SK-N-SH treated with all-trans-retinoic acid at 6 μM for 48 hours (cell line): ENCODE measurements at regions not wholly inside any gene's neighbourhood (a gene's known extent, or its start where the extent isn't known, plus 50 kb on each side); places are given as distances from the start of the nearest gene placed in this dataset.
A peak's percentile ranks its signal among the peaks of the same experiment; 100 is the strongest.

Experiments
- ATAC-seq: fragments of 200-7000 bp; cut with Tn5 transposase; 3 replicates; pipeline ENCODE4 v1.9.1; 2020; ENCODE audit warnings: mild to moderate bottlenecking, moderate library complexity
- CSDC2 ChIP-seq: fragments of 250-450 bp; sonication (Bioruptor Pico); IDR thresholded peaks from 2 replicates; pipeline ENCODE4 v1.5.0; 2020; ENCODE audit warnings: mild to moderate bottlenecking, moderate library complexity
- CSRNP3 ChIP-seq: fragments of 250-450 bp; sonication (Bioruptor Pico); IDR thresholded peaks from 2 replicates; pipeline ENCODE4 v1.5.1; 2021; ENCODE audit warnings: mild to moderate bottlenecking, moderate library complexity
- ESRRG ChIP-seq: fragments of 250-450 bp; sonication (Bioruptor Pico); IDR thresholded peaks from 2 replicates; pipeline ENCODE4 v1.6.1; 2021; ENCODE audit warnings: mild to moderate bottlenecking
- GLIS3 ChIP-seq: fragments of 250-450 bp; sonication (Bioruptor Pico); IDR thresholded peaks from 2 replicates; pipeline ENCODE4 v1.5.0; 2020; ENCODE audit warnings: mild to moderate bottlenecking, moderate library complexity
- ISL1 ChIP-seq: fragments of 250-450 bp; sonication (Bioruptor Pico); IDR thresholded peaks from 2 replicates; pipeline ENCODE4 v2.1.2; 2022; ENCODE audit warnings: mild to moderate bottlenecking, moderate library complexity
- OSR1 ChIP-seq: fragments of 250-450 bp; sonication (Bioruptor Pico); IDR thresholded peaks from 2 replicates; pipeline ENCODE4 v1.8.0; 2022; ENCODE audit warnings: moderate library complexity, mild to moderate bottlenecking, inconsistent platforms
- PATZ1 ChIP-seq: fragments of 250-450 bp; sonication (Bioruptor Pico); IDR thresholded peaks from 2 replicates; pipeline ENCODE4 v1.8.0; 2020; ENCODE audit warnings: mild to moderate bottlenecking, moderate library complexity, borderline replicate concordance
- POU6F1 ChIP-seq: fragments of 250-450 bp; sonication (Bioruptor Pico); IDR thresholded peaks from 2 replicates; pipeline ENCODE4 v1.8.0; 2021; ENCODE audit warnings: low read depth, mild to moderate bottlenecking, moderate library complexity, borderline replicate concordance
- PPARA ChIP-seq: fragments of 250-450 bp; sonication (Bioruptor Pico); IDR thresholded peaks from 2 replicates; pipeline ENCODE4 v1.5.0; 2020; ENCODE audit warnings: mild to moderate bottlenecking, borderline replicate concordance
- RARB ChIP-seq: fragments of 250-450 bp; sonication (Bioruptor Pico); IDR thresholded peaks from 2 replicates; pipeline ENCODE4 v1.8.0; 2021; ENCODE audit warnings: mild to moderate bottlenecking, moderate library complexity
- SNAI2 ChIP-seq: fragments of 250-450 bp; sonication (Bioruptor Pico); IDR thresholded peaks from 2 replicates; pipeline ENCODE4 v1.5.0; 2020; ENCODE audit warnings: mild to moderate bottlenecking, moderate library complexity
- TCF4 ChIP-seq: fragments of 250-450 bp; sonication (Bioruptor Pico); IDR thresholded peaks from 2 replicates; pipeline ENCODE4 v1.8.0; 2021; ENCODE audit warnings: mild to moderate bottlenecking, moderate library complexity, borderline replicate concordance
- TOX ChIP-seq: fragments of 250-450 bp; sonication (Bioruptor Pico); IDR thresholded peaks from 2 replicates; pipeline ENCODE4 v1.8.0; 2021; ENCODE audit warnings: mild to moderate bottlenecking, moderate library complexity, borderline replicate concordance
- ZC3H10 ChIP-seq: fragments of 250-450 bp; sonication (Bioruptor Pico); IDR thresholded peaks from 2 replicates; pipeline ENCODE4 v1.5.1; 2021; ENCODE audit warnings: mild to moderate bottlenecking, moderate library complexity
- ZFP3 ChIP-seq: fragments of 250-450 bp; sonication (Bioruptor Pico); IDR thresholded peaks from 2 replicates; pipeline ENCODE4 v1.5.0; 2020; ENCODE audit warnings: mild to moderate bottlenecking, moderate library complexity
- ZNF565 ChIP-seq: fragments of 450-650 bp; formaldehyde crosslinking; conservative IDR thresholded peaks from 2 replicates; pipeline ENCODE4 v1.5.0; 2020; ENCODE audit warnings: low read depth, mild to moderate bottlenecking, moderate library complexity
- ZNF70 ChIP-seq: fragments of 450-650 bp; formaldehyde crosslinking; IDR thresholded peaks from 2 replicates; pipeline ENCODE4 v1.5.0; 2020; ENCODE audit warnings: mild to moderate bottlenecking, moderate library complexity
- TF ChIP-seq, protein P1 (sequence below): fragments of 250-450 bp; sonication (Bioruptor Pico); IDR thresholded peaks from 2 replicates; pipeline ENCODE4 v1.5.1; 2020; ENCODE audit warnings: low read depth, mild to moderate bottlenecking, moderate library complexity
- TF ChIP-seq, protein P2 (sequence below): fragments of 250-450 bp; sonication (Bioruptor Pico); IDR thresholded peaks from 2 replicates; pipeline ENCODE4 v1.5.0; 2020; ENCODE audit warnings: mild to moderate bottlenecking, moderate library complexity

- no peak for TF ChIP-seq ZFP3 (CRISPR knock-in tag)
- no peak for TF ChIP-seq POU6F1 (CRISPR knock-in tag)
- TF ChIP-seq ZC3H10 (CRISPR knock-in tag) = no peak
- TF ChIP-seq ESRRG (CRISPR knock-in tag) = no peak
- TF ChIP-seq SNAI2 = no peak
- TF ChIP-seq, protein P1, sequence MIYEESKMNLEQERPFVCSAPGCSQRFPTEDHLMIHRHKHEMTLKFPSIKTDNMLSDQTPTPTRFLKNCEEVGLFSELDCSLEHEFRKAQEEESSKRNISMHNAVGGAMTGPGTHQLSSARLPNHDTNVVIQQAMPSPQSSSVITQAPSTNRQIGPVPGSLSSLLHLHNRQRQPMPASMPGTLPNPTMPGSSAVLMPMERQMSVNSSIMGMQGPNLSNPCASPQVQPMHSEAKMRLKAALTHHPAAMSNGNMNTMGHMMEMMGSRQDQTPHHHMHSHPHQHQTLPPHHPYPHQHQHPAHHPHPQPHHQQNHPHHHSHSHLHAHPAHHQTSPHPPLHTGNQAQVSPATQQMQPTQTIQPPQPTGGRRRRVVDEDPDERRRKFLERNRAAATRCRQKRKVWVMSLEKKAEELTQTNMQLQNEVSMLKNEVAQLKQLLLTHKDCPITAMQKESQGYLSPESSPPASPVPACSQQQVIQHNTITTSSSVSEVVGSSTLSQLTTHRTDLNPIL (CRISPR knock-in tag) = no peak
- no peak for TF ChIP-seq CSRNP3 (CRISPR knock-in tag)
- TF ChIP-seq PATZ1 (CRISPR knock-in tag) = no peak
- TF ChIP-seq PPARA = no peak
- TF ChIP-seq ZNF565 (CRISPR knock-in tag) = no peak
- TF ChIP-seq, protein P2, sequence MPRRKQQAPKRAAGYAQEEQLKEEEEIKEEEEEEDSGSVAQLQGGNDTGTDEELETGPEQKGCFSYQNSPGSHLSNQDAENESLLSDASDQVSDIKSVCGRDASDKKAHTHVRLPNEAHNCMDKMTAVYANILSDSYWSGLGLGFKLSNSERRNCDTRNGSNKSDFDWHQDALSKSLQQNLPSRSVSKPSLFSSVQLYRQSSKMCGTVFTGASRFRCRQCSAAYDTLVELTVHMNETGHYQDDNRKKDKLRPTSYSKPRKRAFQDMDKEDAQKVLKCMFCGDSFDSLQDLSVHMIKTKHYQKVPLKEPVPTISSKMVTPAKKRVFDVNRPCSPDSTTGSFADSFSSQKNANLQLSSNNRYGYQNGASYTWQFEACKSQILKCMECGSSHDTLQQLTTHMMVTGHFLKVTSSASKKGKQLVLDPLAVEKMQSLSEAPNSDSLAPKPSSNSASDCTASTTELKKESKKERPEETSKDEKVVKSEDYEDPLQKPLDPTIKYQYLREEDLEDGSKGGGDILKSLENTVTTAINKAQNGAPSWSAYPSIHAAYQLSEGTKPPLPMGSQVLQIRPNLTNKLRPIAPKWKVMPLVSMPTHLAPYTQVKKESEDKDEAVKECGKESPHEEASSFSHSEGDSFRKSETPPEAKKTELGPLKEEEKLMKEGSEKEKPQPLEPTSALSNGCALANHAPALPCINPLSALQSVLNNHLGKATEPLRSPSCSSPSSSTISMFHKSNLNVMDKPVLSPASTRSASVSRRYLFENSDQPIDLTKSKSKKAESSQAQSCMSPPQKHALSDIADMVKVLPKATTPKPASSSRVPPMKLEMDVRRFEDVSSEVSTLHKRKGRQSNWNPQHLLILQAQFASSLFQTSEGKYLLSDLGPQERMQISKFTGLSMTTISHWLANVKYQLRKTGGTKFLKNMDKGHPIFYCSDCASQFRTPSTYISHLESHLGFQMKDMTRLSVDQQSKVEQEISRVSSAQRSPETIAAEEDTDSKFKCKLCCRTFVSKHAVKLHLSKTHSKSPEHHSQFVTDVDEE (CRISPR knock-in tag) = no peak
- no peak for TF ChIP-seq RARB (CRISPR knock-in tag)
- no peak for TF ChIP-seq ZNF70
- no peak for TF ChIP-seq TCF4 (CRISPR knock-in tag)
- TF ChIP-seq OSR1 (CRISPR knock-in tag) = no peak
- peak; percentile 72; the same call in 2 of the 3 replicates for ATAC-seq
Observed at GRCh38 chr2:156110890-156111289, 221.6 kb downstream of the NR4A2 start.

- TF ChIP-seq TCF4 (CRISPR knock-in tag) = no peak
- no peak for TF ChIP-seq PPARA
- no peak for TF ChIP-seq CSDC2 (CRISPR knock-in tag)
- no peak for TF ChIP-seq TOX (CRISPR knock-in tag)
- no peak for TF ChIP-seq CSRNP3 (CRISPR knock-in tag)
- ATAC-seq = no peak
Observed at GRCh38 chr2:156099382-156099781, 233.1 kb downstream of the NR4A2 start.

DNA sequence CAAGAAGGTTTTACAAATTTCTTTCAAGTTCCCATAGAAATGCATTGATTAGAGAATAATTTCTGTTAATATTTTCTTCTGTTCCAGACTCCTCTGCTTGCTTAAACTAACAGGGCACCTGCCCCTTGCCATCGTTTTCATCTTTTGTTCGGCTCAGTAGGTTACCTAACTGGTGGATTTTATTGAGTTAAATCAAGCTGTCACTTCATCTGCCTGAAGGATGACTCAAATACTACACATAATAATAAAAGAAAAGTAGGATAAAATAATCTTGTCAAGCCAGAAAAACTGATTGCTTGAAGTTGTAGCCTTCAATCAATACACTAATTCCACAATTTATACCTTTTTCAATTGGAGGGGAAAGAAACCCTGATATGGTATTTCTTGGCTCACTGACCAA is 234.0 kb downstream of the NR4A2 start:
- no peak for ATAC-seq
- TF ChIP-seq RARB (CRISPR knock-in tag) = no peak
- TF ChIP-seq, protein P2 (CRISPR knock-in tag) = no peak
- no peak for TF ChIP-seq CSDC2 (CRISPR knock-in tag)
- TF ChIP-seq ISL1 (CRISPR knock-in tag) = no peak
- TF ChIP-seq POU6F1 (CRISPR knock-in tag) = no peak
- no peak for TF ChIP-seq GLIS3
- TF ChIP-seq CSRNP3 (CRISPR knock-in tag) = no peak
